ENCODE measurements at regions not wholly inside any gene's neighbourhood (a gene's known extent, or its start where the extent isn't known, plus 50 kb on each side); places are given as distances from the start of the nearest gene placed in this dataset.

DNA sequence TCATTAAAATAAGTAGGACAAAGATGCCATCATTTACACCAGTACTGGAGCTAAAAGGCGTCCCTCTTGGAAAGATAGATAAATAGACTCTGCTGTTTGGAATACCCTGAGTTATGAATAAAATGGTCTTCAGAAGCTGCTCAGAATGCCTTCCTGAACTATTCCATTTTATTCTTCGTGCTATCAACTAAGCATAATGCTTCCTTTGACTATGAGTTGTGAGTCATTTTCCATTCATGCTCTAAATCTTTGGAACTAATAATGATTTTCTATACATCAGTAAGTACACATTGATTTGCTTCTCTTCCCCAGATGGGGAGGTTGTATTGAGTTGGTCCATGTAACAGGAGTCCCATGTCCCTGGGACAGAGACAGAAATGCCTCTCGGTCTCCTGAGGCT lies 98.3 kb upstream of the PDE7B start:
- H3K4me3 ChIP-seq (ENCODE audit: low read depth, low read length): no peak overlapping the region
- TF ChIP-seq, protein P1, sequence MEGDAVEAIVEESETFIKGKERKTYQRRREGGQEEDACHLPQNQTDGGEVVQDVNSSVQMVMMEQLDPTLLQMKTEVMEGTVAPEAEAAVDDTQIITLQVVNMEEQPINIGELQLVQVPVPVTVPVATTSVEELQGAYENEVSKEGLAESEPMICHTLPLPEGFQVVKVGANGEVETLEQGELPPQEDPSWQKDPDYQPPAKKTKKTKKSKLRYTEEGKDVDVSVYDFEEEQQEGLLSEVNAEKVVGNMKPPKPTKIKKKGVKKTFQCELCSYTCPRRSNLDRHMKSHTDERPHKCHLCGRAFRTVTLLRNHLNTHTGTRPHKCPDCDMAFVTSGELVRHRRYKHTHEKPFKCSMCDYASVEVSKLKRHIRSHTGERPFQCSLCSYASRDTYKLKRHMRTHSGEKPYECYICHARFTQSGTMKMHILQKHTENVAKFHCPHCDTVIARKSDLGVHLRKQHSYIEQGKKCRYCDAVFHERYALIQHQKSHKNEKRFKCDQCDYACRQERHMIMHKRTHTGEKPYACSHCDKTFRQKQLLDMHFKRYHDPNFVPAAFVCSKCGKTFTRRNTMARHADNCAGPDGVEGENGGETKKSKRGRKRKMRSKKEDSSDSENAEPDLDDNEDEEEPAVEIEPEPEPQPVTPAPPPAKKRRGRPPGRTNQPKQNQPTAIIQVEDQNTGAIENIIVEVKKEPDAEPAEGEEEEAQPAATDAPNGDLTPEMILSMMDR (IDR thresholded peaks at IDR 0.05; ENCODE audit: low read depth, low read length): no peak

DNA sequence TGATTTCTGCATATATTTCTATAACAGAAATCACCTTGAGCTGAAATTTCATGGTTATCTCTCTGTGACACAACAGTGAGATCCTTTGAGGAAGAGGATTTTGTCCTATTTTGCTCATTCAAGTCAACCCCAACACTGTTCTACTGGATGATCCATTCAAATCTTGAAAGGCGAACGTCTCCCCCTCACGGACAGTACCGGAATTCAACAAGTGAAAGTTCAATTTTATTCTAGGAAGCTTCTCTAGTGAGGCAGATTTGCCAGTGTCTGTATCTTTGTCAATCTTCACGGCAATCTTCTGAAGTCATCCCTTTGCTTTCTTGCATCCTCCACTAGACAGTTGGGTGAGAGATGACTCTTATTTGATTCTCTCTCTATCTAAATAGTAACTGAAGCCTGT lies 91.7 kb upstream of the PDE7B start:
- TF ChIP-seq, protein P1 (IDR thresholded peaks at IDR 0.05; ENCODE audit: low read depth, low read length): no peak

DNA sequence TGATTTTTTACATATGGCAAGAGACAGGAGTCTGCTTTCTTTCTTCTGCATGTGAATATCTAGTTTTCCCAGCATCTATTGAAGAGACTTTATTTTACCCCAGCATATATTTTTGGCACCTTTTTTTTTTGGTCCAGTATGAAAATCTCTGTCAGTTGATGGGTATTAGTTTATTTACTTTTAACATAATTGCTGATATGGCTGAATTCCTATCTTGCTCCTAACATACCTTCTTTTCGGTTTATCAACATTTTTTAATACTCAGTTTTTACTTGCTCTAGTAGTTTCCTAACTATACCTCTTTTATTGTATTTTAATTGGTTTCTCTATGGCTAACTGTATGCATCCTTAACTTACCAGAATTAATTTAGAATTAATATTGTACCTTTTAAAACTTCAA lies 77.5 kb upstream of the PDE7B start:
- TF ChIP-seq, protein P1 (IDR thresholded peaks at IDR 0.05; ENCODE audit: low read depth, low read length): no peak
- no peak overlapping the region for H3K4me3 ChIP-seq (ENCODE audit: low read depth, low read length)

More for the DNA sequence above, 91.7 kb upstream of the PDE7B start:
- no peak overlapping the region for H3K4me3 ChIP-seq (ENCODE audit: low read depth, low read length)

DNA sequence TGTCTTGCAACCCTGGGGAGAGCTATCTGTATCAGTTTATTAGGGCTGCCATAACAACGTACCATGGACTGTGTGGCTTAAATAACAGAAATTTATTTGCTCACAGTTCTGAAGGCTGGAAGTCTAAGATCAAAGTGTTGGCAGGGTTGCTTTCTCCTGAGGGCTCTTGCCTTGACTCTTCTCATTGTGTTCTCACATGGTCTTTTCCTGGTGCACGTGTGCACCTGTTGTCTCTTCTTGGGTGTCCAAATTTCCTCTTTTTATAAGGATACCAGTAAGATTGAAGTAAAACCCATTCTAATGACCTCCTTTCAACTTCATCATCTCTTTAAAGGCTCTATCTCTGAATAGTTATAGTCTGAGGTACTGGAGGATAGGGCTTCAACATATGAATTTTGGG lies 72.3 kb upstream of the PDE7B start:
- no peak overlapping the region for H3K4me3 ChIP-seq (ENCODE audit: low read depth, low read length)
- TF ChIP-seq, protein P1 (IDR thresholded peaks at IDR 0.05; ENCODE audit: low read depth, low read length): no peak

DNA sequence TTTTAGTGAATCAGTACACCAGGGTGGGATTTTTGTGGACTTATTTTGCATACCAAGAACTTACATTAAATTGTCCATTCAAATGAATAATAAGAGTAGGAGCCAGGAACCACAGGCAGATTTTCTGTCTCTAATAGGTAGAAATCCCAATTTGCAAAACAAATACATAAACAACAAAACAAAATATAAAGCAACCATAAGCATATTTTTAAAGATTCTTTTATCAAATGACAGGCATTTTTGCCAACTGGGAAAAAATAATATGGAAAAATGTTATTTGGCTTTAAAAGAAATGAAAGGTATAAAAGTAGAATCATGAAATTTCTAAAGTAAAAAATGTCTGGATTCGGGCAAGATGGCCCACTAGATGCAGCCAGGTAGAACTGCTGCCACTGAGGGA lies 71.2 kb upstream of the PDE7B start:
- TF ChIP-seq, protein P1 (IDR thresholded peaks at IDR 0.05; ENCODE audit: low read depth, low read length): no peak
- H3K4me3 ChIP-seq (ENCODE audit: low read depth, low read length): no peak overlapping the region

DNA sequence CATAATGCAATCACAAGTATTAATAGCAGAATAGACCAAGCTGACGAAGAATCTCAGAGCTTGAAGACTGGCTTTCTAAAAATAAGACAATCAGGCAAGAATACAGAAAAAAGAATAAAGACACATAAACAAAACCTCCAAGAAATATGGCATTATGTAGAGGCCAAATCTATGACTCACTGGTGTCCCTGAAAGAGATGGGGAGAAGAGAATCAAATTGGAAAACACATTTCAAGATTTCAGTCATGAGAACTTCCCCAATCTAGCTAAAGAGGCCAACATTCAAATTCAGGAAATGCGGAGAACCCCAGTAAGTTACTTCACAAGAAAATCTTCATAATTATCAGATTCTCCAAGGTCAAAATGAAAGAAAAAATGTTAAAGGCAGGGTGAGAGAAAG lies 69.0 kb upstream of the PDE7B start:
- no peak overlapping the region for H3K4me3 ChIP-seq (ENCODE audit: low read depth, low read length)
- TF ChIP-seq, protein P1 (IDR thresholded peaks at IDR 0.05; ENCODE audit: low read depth, low read length): no peak

DNA sequence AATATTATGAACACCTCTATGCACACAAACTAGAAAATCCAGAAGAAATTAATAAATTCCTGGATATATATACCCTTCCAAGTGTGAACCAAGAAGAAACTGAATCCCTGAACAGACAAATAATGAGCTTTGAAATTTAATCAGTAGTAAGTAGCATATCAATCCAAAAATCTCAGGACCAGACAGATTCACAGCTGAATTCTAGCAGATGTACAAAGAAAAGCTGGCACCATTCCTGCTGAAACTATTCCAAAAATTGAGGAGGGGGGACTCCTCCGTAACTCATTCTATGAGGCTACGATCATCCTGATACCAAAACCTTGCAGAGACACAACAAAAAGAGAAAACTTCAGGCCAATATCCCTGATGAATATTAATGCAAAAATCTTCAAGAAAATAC lies 67.0 kb upstream of the PDE7B start:
- TF ChIP-seq, protein P1 (IDR thresholded peaks at IDR 0.05; ENCODE audit: low read depth, low read length): no peak

More for the DNA sequence above, 67.0 kb upstream of the PDE7B start:
- no peak overlapping the region for H3K4me3 ChIP-seq (ENCODE audit: low read depth, low read length)
